Frontal cortex (tissue), 3 donors: ENCODE measurements at regions not wholly inside any gene's neighbourhood (a gene's known extent, or its start where the extent isn't known, plus 50 kb on each side); places are given as distances from the start of the nearest gene placed in this dataset.

Experiments used
- DNase-seq, 2 donors: peaks; one replicate each; pipeline ENCODE4 v3.0.0; 2012; ENCODE audit warnings: low spot score in 2 of 2
- FAIRE-seq: peaks from 2 replicates; lab custom pipeline; 2012; peaks lifted over from hg19 to GRCh38; lab: Jason Lieb, UNC
- donor health status: control.
- donor health status: control.
- donor health status: control.

- FAIRE-seq (no peak), DNase-seq (no peak)
These were observed 150.2 kb downstream of the RAB11FIP2 start for GRCh38 chr10:117896517-117896916.

DNA sequence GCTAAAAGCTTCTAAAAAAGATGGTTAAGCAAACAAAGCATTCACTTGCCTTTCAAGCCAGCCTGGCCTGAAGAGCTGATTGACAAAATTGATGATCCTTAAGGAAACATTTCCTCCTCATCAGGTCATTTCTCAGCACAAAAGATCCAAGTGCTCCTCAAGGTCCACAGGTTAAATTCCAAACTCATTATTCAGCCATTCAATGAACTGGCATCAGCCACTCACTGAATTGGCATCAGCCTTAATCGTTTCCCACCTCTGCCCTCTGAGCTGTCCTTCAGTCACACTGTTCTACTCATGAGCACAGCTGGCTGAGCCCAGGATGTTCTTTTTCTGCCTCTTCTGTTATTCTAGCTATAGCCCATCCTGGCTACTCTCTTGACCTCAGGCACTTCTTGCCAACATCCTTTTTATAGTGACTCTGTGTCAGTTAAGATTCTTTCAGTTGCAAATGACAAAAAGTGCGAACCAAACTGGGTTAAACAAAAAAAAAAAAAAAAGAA, 147.5 kb downstream of the RAB11FIP2 start:
- DNase-seq: no peak
- FAIRE-seq: no peak

GRCh38 chr10:117900280-117900679, 146.5 kb downstream of the RAB11FIP2 start:
- DNase-seq: no peak
- no peak for FAIRE-seq

DNA sequence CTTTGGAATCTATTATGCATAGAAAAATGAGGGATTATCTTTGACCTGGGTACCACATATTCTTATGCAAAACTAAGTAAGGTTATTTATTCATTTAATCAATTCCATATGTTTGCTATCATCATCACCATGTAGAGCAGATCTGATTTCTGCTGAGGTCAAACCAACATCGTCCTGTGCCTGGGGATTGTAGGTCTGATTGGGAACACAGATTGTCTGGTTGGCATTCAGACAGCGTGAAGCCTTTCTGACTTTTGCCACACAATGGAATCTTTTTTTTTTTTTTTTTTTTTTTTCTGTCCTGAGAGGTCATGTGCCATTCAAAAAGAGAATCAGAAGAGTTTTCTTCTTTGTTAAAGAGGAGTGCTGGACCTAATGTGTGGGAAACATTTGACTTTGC, 142.9 kb downstream of the RAB11FIP2 start:
- DNase-seq (no peak), FAIRE-seq (no peak)

DNA sequence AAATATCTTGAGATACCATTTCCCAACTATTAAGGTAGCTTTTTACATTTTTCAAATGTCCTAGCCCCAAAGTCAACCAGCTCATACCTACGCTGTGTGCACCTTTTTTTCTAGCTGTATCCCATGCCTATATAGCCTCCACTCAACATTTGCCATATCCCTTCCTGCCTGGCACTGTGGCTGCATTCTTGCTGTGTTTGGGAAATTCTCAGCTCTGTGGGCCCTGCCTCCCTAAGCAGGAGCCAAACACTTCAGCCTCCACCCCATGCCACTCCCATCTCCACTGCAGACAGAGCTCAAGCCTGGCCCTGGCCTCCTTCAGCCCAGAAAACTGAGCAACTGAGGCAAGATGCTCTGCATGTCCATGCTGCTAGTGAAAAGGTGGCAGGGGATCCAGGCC, 141.3 kb downstream of the RAB11FIP2 start:
- no peak for FAIRE-seq
- DNase-seq: no peak

- no peak for FAIRE-seq
- no peak for DNase-seq
These were observed 135.1 kb downstream of the RAB11FIP2 start for GRCh38 chr10:117911684-117912083.

GRCh38 chr10:117914334-117914733, 132.4 kb downstream of the RAB11FIP2 start:
- FAIRE-seq: no peak
- no peak for DNase-seq

GRCh38 chr10:117920956-117921355, 125.8 kb downstream of the RAB11FIP2 start:
- DNase-seq: no peak
- no peak for FAIRE-seq

DNA sequence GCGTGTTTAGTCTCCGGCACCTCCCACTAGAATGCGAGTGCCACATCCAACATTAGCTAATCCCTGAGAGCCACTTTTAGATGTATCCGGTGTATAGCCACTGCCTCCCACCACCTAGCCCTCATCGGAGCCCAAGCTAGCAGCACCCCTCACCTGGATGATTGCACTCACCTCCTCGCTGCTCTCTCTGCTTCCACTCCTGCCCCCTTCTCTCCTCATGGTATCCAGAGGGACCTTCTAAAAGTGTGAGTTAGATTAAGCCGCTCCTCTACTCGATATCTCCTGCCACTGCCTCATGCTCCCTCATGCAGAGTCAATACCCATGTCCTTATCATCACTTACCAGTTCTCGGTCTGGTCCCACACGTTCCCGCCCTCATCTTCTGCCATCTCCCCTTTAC, 125.3 kb downstream of the RAB11FIP2 start:
- no peak for DNase-seq

DNA sequence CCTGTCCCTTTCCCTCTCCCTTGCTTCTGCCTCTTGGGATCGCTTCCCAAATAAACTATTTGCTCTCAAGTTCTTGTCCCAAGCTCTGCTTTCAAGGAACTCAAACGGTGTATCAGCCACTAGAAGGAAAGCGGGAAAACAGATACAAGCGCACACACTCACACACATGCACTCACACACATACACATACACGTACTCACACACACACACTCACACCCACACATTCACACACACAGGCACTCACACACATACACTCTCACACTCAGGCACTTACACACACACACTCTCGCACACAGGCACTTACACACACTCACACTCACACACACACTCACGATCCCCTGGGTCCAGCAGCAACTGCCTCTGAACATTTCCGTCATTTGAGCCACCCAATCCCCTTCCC, 121.9 kb downstream of the RAB11FIP2 start:
- DNase-seq (no peak), FAIRE-seq (no peak)

More for the DNA sequence above, 125.3 kb downstream of the RAB11FIP2 start:
- FAIRE-seq: no peak

DNA sequence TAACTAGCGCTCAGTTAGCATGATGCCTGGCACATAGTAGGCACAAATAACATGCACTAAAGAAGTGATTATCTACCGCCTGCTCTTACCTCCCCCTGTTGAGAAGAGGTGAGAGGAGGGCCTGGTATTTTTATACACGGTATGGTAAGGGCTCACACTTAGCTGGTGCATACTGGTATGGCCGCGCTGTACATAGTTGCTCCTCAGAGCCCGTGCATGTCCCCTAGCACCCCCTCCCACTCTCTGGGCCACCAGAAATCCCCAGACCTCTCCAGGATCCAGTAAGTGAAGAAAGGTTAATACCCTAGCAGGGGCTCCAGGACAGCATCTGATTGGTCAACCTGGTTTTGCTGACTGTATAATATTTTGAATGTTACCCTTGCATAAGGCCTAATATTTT, 121.4 kb downstream of the RAB11FIP2 start:
- FAIRE-seq: no peak
- no peak for DNase-seq

GRCh38 chr10:117926491-117926890, 120.2 kb downstream of the RAB11FIP2 start:
- FAIRE-seq (no peak), DNase-seq (no peak)

DNA sequence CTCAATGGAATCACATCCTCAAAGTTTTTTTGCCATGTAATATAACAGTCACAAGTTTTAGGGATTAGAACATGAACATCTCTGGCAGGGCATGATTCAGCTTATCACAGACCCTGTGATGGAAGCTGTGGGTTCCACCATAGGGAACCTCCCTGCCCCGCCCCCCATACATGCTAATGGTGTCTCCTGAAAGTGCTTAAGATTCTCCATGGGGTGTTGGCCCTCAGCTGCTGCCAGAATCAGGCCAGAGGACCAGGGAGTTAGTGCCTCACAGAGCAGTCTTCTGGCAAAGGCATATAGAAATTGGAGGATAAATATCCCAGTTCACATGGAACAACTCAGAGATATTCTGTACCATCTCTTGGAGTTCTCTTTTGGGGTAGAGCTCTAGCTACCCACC, 119.4 kb downstream of the RAB11FIP2 start:
- no peak for FAIRE-seq
- DNase-seq: no peak

- DNase-seq: no peak
- FAIRE-seq: no peak
These were observed 118.9 kb downstream of the RAB11FIP2 start for GRCh38 chr10:117927871-117928270.

GRCh38 chr10:117928281-117928680, 118.5 kb downstream of the RAB11FIP2 start:
- FAIRE-seq (no peak), DNase-seq (no peak)

GRCh38 chr10:117928741-117929140, 118.0 kb downstream of the RAB11FIP2 start:
- DNase-seq: no peak
- FAIRE-seq: no peak

DNA sequence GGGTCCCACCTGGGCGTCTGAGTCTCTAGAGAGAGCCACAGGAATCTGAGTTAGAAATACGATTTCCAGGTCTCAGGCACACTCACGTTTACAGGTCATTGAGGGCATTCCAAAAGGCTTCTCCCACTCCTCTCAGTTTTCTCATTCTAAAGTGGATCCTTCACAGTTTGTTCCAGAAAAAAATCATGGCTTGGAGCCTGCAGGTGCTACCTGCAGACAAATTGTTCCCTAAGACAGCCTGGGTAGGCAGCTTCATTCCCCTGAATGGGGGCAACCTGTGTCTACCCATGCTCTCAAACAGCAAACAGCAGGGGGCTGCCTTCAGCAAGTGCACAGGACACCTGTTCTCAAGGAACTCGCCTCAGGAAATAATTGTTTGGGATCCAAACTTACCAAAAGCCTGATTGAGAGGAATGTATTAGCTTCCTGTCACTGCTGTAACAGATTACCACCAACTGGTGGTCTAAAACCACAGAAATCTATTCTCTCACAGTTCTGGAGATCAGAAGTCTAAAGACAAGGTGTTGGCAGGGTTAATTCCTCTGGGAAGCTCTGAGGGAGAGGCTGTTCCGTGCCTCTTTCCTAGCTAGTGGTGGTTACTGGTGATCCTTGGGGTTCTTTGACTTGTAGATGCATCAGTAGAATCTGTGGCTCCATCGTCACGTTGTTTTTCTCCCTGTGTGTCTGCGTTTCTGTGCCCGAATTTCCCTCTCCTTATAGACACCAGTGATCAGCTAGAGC, 117.2 kb downstream of the RAB11FIP2 start:
- DNase-seq (no peak), FAIRE-seq (no peak)

GRCh38 chr10:117931078-117931477, 115.7 kb downstream of the RAB11FIP2 start:
- DNase-seq: no peak
- no peak for FAIRE-seq

GRCh38 chr10:117933036-117933435, 113.7 kb downstream of the RAB11FIP2 start:
- DNase-seq: no peak
- no peak for FAIRE-seq

DNA sequence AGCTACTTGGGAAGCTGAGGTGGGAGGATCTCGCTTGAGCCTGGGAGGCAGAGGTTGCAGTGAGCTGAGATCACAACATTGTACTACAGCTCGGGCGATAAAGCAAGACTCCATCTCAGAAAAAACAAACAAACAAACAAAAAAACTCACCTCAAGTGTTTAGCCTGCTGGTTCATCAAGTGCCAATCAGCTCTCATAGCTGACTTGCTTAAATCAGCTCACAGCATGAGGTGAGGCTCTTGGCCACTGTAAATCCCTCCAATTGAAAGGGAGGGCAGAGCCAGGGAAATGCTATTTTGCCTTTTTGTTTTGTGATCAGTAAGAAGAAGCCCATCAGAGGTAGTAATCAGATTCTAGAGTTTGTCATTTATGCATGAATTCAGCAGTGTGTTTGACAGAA, 112.3 kb downstream of the RAB11FIP2 start:
- DNase-seq (no peak), FAIRE-seq (no peak)

GRCh38 chr10:117936141-117936540, 110.6 kb downstream of the RAB11FIP2 start:
- FAIRE-seq: no peak
- DNase-seq: no peak

- DNase-seq (no peak), FAIRE-seq (no peak)
These were observed 110.2 kb downstream of the RAB11FIP2 start for GRCh38 chr10:117936566-117936965.
